SK-N-SH (cell line): ENCODE measurements at regions not wholly inside any gene's neighbourhood (a gene's known extent, or its start where the extent isn't known, plus 50 kb on each side); places are given as distances from the start of the nearest gene placed in this dataset.

ENCODE experiments used
- CTCF ChIA-PET: fragments of 300-600, 350-600 bp; formaldehyde crosslinking; extraction: SDS; loops from one replicate; lab custom pipeline; 2021; lab: Yijun Ruan, JAX
- POLR2A ChIA-PET: fragments of 350-600 bp; sonication (Branson Sonifier 250); formaldehyde crosslinking; extraction: SDS; loops from one replicate; lab custom pipeline; 2020; ENCODE audit warnings: antibody characterized with exemption, inconsistent platforms; lab: Yijun Ruan, JAX
- DNase-seq: peaks from one replicate; pipeline ENCODE4 v3.0.0; 2012
- H2AFZ ChIP-seq: fragments of 200-600 bp; sonication (generic); 2 replicates; pipeline ENCODE4 v1.8.1; 2016; ENCODE audit warnings: antibody characterized with exemption, mild to moderate bottlenecking, low read depth
- H3F3A ChIP-seq: fragments of 200-600 bp; sonication (generic); replicated peaks from 2 replicates; pipeline ENCODE3; 2016; ENCODE audit warnings: antibody characterized with exemption, mild to moderate bottlenecking; ENCODE audit not compliant: insufficient read depth
- H3K27ac ChIP-seq, 2 experiments: fragments of 200-500 bp in 1 of 2; fragments of 200-600 bp in 1 of 2; sonication (Bioruptor generic) in 1 of 2; sonication (generic), shearing (Covaris generic) in 1 of 2; 2 replicates each; pipeline versions ENCODE4 v1.5.1 to v1.6.1; 2014 to 2016; ENCODE audit warnings: low read depth in 2 of 2, inconsistent platforms in 1 of 2, low read length in 1 of 2, mild to moderate bottlenecking in 1 of 2, mixed read lengths in 1 of 2
- H3K27me3 ChIP-seq: fragments of 200-600 bp; sonication (generic), shearing (Covaris generic); 2 replicates; pipeline ENCODE4 v1.6.1; 2016; ENCODE audit warnings: mixed run types; ENCODE audit not compliant: insufficient read depth
- H3K36me3 ChIP-seq, 2 experiments: fragments of 200-500 bp in 1 of 2; fragments of 200-600 bp in 1 of 2; sonication (Bioruptor generic) in 1 of 2; sonication (generic) in 1 of 2; replicated peaks in 1 of 2; 2 replicates each; pipeline versions ENCODE3 to v1.5.1; 2014 to 2016; ENCODE audit warnings: low read length in 1 of 2, mild to moderate bottlenecking in 1 of 2; ENCODE audit not compliant: insufficient read depth in 2 of 2, control insufficient read depth in 1 of 2
- H3K4me1 ChIP-seq, 2 experiments: fragments of 200-500 bp in 1 of 2; fragments of 200-600 bp in 1 of 2; sonication (Bioruptor generic) in 1 of 2; sonication (generic), shearing (Covaris generic) in 1 of 2; 2 replicates each; pipeline versions ENCODE4 v1.5.1 to v1.6.1; 2014 to 2016; ENCODE audit warnings: low read depth in 1 of 2, low read length in 1 of 2, mixed run types in 1 of 2; ENCODE audit not compliant: insufficient read depth in 2 of 2, control insufficient read depth in 1 of 2
- H3K4me2 ChIP-seq: fragments of 200-600 bp; sonication (generic), shearing (Covaris generic); 2 replicates; pipeline ENCODE4 v1.6.1; 2017; ENCODE audit warnings: mixed run types
- H3K4me3 ChIP-seq, 2 experiments: fragments of 200-500 bp in 1 of 2; fragments of 200-600 bp in 1 of 2; sonication (Bioruptor generic) in 1 of 2; sonication (generic), shearing (Covaris generic) in 1 of 2; 2 replicates each; pipeline versions ENCODE4 v1.5.1 to v1.8.1; 2014 to 2016; ENCODE audit warnings: low read depth in 2 of 2, inconsistent platforms in 1 of 2, low read length in 1 of 2, mild to moderate bottlenecking in 1 of 2, mixed read lengths in 1 of 2, moderate library complexity in 1 of 2
- H3K79me2 ChIP-seq: fragments of 200-600 bp; sonication (generic); 2 replicates; pipeline ENCODE4 v1.8.1; 2017; ENCODE audit warnings: mild to moderate bottlenecking; ENCODE audit not compliant: insufficient read depth
- H3K9ac ChIP-seq: fragments of 200-600 bp; sonication (generic); 2 replicates; pipeline ENCODE4 v1.6.1; 2017; ENCODE audit warnings: mixed run types
- H3K9me2 ChIP-seq: fragments of 200-600 bp; sonication (generic); 2 replicates; pipeline ENCODE4 v1.6.1; 2017; ENCODE audit warnings: mixed run types
- H3K9me3 ChIP-seq: fragments of 200-600 bp; sonication (generic); 2 replicates; pipeline ENCODE4 v1.6.1; 2017; ENCODE audit warnings: mixed run types, mild to moderate bottlenecking, moderate library complexity
- H4K20me1 ChIP-seq: fragments of 200-600 bp; sonication (generic); 2 replicates; pipeline ENCODE4 v1.6.1; 2017; ENCODE audit warnings: mild to moderate bottlenecking, mixed run types; ENCODE audit not compliant: insufficient read depth
- ELF1 ChIP-seq: IDR thresholded peaks from 2 replicates; pipeline ENCODE4 v1.4.0; 2012
- FOXM1 ChIP-seq: IDR thresholded peaks from 2 replicates; pipeline ENCODE4 v1.4.0; 2012; ENCODE audit warnings: low read depth, mild to moderate bottlenecking
- MAX ChIP-seq: IDR thresholded peaks from 2 replicates; pipeline ENCODE4 v1.4.0; 2012; ENCODE audit warnings: low read depth
- MEF2A ChIP-seq: IDR thresholded peaks from 2 replicates; pipeline ENCODE4 v1.4.0; 2012; ENCODE audit warnings: low read depth, borderline replicate concordance
- MXI1 ChIP-seq: IDR thresholded peaks from 2 replicates; pipeline ENCODE4 v1.6.1; 2012; ENCODE audit warnings: mild to moderate bottlenecking, low read depth, low read length, improper control_type of control experiment
- NRF1 ChIP-seq: IDR thresholded peaks from 2 replicates; pipeline ENCODE4 v1.6.1; 2012; ENCODE audit warnings: low read depth, mild to moderate bottlenecking, low read length
- REST ChIP-seq: IDR thresholded peaks from 2 replicates; pipeline ENCODE4 v1.6.1; 2012; ENCODE audit warnings: mild to moderate bottlenecking, low read depth, low read length, moderate library complexity
- RFX5 ChIP-seq: IDR thresholded peaks from 2 replicates; pipeline ENCODE4 v1.6.1; 2012; ENCODE audit warnings: mild to moderate bottlenecking, improper control_type of control experiment, low read length
- RXRA ChIP-seq: IDR thresholded peaks from 2 replicates; pipeline ENCODE4 v1.4.0; 2012; ENCODE audit warnings: low read depth, mild to moderate bottlenecking, borderline replicate concordance
- TAF1 ChIP-seq: IDR thresholded peaks from 2 replicates; pipeline ENCODE4 v1.6.1; 2012; ENCODE audit warnings: low read depth, mild to moderate bottlenecking, low read length, moderate library complexity, borderline replicate concordance
- TCF12 ChIP-seq: IDR thresholded peaks from 2 replicates; pipeline ENCODE4 v1.4.0; 2012
- USF2 ChIP-seq: fragments of 150-350 bp; IDR thresholded peaks from 2 replicates; pipeline ENCODE4 v1.6.1; 2017; ENCODE audit warnings: antibody characterized with exemption, low read length, low read depth, borderline replicate concordance
- ZBTB33 ChIP-seq: IDR thresholded peaks from 2 replicates; pipeline ENCODE4 v1.4.0; 2012; ENCODE audit warnings: low read depth, borderline replicate concordance
- WGBS: methylation state at CpG from one replicate; pipeline ENCODE4 v1.1.6; 2017; ENCODE audit warnings: low lambda C conversion rate; 5-methylcytosine and 5-hydroxymethylcytosine counted together
- TF ChIP-seq, protein P1 (sequence below): fragments of 150-350 bp; IDR thresholded peaks from 2 replicates; pipeline ENCODE4 v1.6.1; 2016; ENCODE audit warnings: mild to moderate bottlenecking, low read depth, low read length
- TF ChIP-seq, protein P2 (sequence below): IDR thresholded peaks from 2 replicates; pipeline ENCODE4; 2012
- TF ChIP-seq, protein P3 (sequence below): IDR thresholded peaks from 2 replicates; pipeline ENCODE4 v1.4.0; 2012; ENCODE audit warnings: low read depth, borderline replicate concordance

DNA sequence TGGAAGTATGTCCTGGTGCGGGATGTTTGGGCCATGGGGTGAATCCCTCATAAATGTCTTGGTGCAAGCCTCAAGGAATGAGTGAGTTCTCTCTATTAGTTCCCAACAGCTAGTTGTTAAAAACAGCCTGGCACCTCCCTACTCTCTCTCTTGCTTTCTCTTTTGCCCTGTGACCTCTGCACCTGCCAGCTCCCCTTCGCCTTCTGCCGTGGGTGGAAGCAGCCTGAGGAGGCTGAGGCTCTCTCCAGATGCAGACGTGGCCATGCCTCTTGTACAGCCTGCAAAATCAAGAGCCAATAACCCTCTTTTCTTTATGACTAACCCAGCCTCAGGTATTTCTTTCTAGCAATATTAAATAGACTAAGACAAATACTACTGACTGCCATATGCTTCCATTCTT is 210.3 kb downstream of the POM121L12 start:
- H3K79me2 ChIP-seq: no peaks in the 10 kb centered on the region
- H3K27ac ChIP-seq: no peak overlapping the region
- H3K36me3 ChIP-seq: no peaks in the 10 kb centered on the region
- no peak for DNase-seq
- no peaks in the 10 kb centered on the region for H4K20me1 ChIP-seq
- H2AFZ ChIP-seq: no peak overlapping the region
- TF ChIP-seq, protein P1, sequence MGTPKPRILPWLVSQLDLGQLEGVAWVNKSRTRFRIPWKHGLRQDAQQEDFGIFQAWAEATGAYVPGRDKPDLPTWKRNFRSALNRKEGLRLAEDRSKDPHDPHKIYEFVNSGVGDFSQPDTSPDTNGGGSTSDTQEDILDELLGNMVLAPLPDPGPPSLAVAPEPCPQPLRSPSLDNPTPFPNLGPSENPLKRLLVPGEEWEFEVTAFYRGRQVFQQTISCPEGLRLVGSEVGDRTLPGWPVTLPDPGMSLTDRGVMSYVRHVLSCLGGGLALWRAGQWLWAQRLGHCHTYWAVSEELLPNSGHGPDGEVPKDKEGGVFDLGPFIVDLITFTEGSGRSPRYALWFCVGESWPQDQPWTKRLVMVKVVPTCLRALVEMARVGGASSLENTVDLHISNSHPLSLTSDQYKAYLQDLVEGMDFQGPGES: no peak
- TF ChIP-seq, protein P2, sequence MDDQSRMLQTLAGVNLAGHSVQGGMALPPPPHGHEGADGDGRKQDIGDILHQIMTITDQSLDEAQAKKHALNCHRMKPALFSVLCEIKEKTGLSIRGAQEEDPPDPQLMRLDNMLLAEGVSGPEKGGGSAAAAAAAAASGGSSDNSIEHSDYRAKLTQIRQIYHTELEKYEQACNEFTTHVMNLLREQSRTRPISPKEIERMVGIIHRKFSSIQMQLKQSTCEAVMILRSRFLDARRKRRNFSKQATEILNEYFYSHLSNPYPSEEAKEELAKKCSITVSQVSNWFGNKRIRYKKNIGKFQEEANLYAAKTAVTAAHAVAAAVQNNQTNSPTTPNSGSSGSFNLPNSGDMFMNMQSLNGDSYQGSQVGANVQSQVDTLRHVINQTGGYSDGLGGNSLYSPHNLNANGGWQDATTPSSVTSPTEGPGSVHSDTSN: no peak
- TF ChIP-seq MXI1 (no peak), RXRA (no peak), USF2 (no peak), FOXM1 (no peak), NRF1 (no peak), ZBTB33 (no peak), TCF12 (no peak), MAX (no peak), RFX5 (no peak), ELF1 (no peak), TAF1 (no peak), MEF2A (no peak), REST (no peak)
- TF ChIP-seq, protein P3, sequence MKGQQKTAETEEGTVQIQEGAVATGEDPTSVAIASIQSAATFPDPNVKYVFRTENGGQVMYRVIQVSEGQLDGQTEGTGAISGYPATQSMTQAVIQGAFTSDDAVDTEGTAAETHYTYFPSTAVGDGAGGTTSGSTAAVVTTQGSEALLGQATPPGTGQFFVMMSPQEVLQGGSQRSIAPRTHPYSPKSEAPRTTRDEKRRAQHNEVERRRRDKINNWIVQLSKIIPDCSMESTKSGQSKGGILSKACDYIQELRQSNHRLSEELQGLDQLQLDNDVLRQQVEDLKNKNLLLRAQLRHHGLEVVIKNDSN: no peak
- TF ChIP-seq, all 33 proteins: peak for 0
- peaks cover 5% of the 10 kb centered on the region for H3K9me2 ChIP-seq
- no peak overlapping the region for H3K9ac ChIP-seq
- 30% methylated on average over 4 of the region's 4 CpGs for WGBS
- no peaks in the 10 kb centered on the region for H3F3A ChIP-seq
- ChIA-PET CTCF (no interaction called here), POLR2A (no interaction called here)
- no peaks in the 10 kb centered on the region; a peak in 1 of 4 replicates for H3K4me1 ChIP-seq
- H3K4me2 ChIP-seq: no peak overlapping the region
- no peaks in the 10 kb centered on the region for H3K27me3 ChIP-seq
- H3K9me3 ChIP-seq: peaks cover 26% of the 10 kb centered on the region
- H3K4me3 ChIP-seq: no peak overlapping the region
